H9 (cell line): ENCODE measurements at regions not wholly inside any gene's neighbourhood (a gene's known extent, or its start where the extent isn't known, plus 50 kb on each side); places are given as distances from the start of the nearest gene placed in this dataset.
A peak's percentile ranks its signal among the peaks of the same experiment; 100 is the strongest.

Experiments used
- DNase-seq: peaks from one replicate; pipeline ENCODE4 v3.0.0-alpha.2; 2017
- H2AFZ ChIP-seq: one replicate; pipeline ENCODE4 v1.6.1; 2013; ENCODE audit warnings: mild to moderate bottlenecking, low read length, control low read depth, moderate library complexity
- H2AK5ac ChIP-seq: 2 replicates; pipeline ENCODE4 v1.6.1; 2013; ENCODE audit warnings: low read length, control low read depth, mixed read lengths; ENCODE audit not compliant: insufficient read length
- H2BK120ac ChIP-seq: one replicate; pipeline ENCODE4 v1.6.1; 2013; ENCODE audit warnings: low read depth, mild to moderate bottlenecking, low read length, control low read depth, inconsistent platforms; ENCODE audit not compliant: poor library complexity, severe bottlenecking
- H2BK12ac ChIP-seq: 2 replicates; pipeline ENCODE4 v1.6.1; 2013; ENCODE audit warnings: low read length, control low read depth, mixed read lengths, low read depth; ENCODE audit not compliant: insufficient read length
- H2BK15ac ChIP-seq: 2 replicates; pipeline ENCODE4 v1.6.1; 2013; ENCODE audit warnings: low read depth, low read length, control low read depth
- H2BK20ac ChIP-seq: one replicate; pipeline ENCODE4 v1.6.1; 2013; ENCODE audit warnings: low read depth, mild to moderate bottlenecking, low read length, control low read depth, inconsistent platforms; ENCODE audit not compliant: poor library complexity, severe bottlenecking
- H2BK5ac ChIP-seq: 2 replicates; pipeline ENCODE4 v1.6.1; 2013; ENCODE audit warnings: low read length, control low read depth, mixed read lengths; ENCODE audit not compliant: insufficient read length
- H3K14ac ChIP-seq: 2 replicates; pipeline ENCODE4 v1.6.1; 2013; ENCODE audit warnings: low read length, control low read depth; ENCODE audit not compliant: insufficient read depth
- H3K18ac ChIP-seq: 2 replicates; pipeline ENCODE4 v1.6.1; 2013; ENCODE audit warnings: low read depth, mild to moderate bottlenecking, mixed read lengths, low read length, control low read depth; ENCODE audit not compliant: insufficient read length
- H3K23ac ChIP-seq: 2 replicates; pipeline ENCODE4 v1.6.1; 2013; ENCODE audit warnings: low read length, control low read depth, mixed read lengths, low read depth; ENCODE audit not compliant: insufficient read length
- H3K23me2 ChIP-seq: 2 replicates; pipeline ENCODE4 v1.6.1; 2013; ENCODE audit warnings: low read depth, mild to moderate bottlenecking, mixed read lengths, low read length, control low read depth; ENCODE audit not compliant: insufficient read length, poor library complexity, severe bottlenecking
- H3K27ac ChIP-seq: 2 replicates; pipeline ENCODE4 v1.5.1; 2013; ENCODE audit warnings: low read length, control low read depth, mixed read lengths, low read depth; ENCODE audit not compliant: insufficient read length
- H3K27me3 ChIP-seq: 2 replicates; pipeline ENCODE4 v1.6.1; 2013; ENCODE audit warnings: low read length, control low read depth, inconsistent platforms; ENCODE audit not compliant: insufficient read depth
- H3K4ac ChIP-seq: 2 replicates; pipeline ENCODE4 v1.6.1; 2013; ENCODE audit warnings: low read depth, mild to moderate bottlenecking, control low read depth, inconsistent platforms, low read length, moderate library complexity
- H3K4me1 ChIP-seq: 2 replicates; pipeline ENCODE4 v1.6.1; 2013; ENCODE audit warnings: low read length, control low read depth, inconsistent platforms; ENCODE audit not compliant: insufficient read depth
- H3K4me2 ChIP-seq: 2 replicates; pipeline ENCODE4 v1.6.1; 2013; ENCODE audit warnings: low read length, control low read depth, mixed read lengths; ENCODE audit not compliant: insufficient read length, insufficient read depth
- H3K56ac ChIP-seq: 2 replicates; pipeline ENCODE4 v1.6.1; 2013; ENCODE audit warnings: low read depth, mild to moderate bottlenecking, mixed read lengths, low read length, control low read depth; ENCODE audit not compliant: insufficient read length
- H3K79me1 ChIP-seq: 2 replicates; pipeline ENCODE4 v1.6.1; 2013; ENCODE audit warnings: low read depth, mild to moderate bottlenecking, moderate library complexity, low read length, control low read depth, inconsistent platforms; ENCODE audit not compliant: insufficient read depth, poor library complexity, severe bottlenecking
- H3K79me2 ChIP-seq: 2 replicates; pipeline ENCODE4 v1.6.1; 2013; ENCODE audit warnings: low read length, control low read depth, inconsistent platforms; ENCODE audit not compliant: insufficient read depth
- H3K9ac ChIP-seq: 2 replicates; pipeline ENCODE4 v1.6.1; 2013; ENCODE audit warnings: low read length, control low read depth, mixed read lengths; ENCODE audit not compliant: insufficient read length; ENCODE audit errors: extremely low read depth
- H3K9me3 ChIP-seq: one replicate; pipeline ENCODE4 v1.6.1; 2013; ENCODE audit warnings: low read depth, low read length, inconsistent platforms; ENCODE audit not compliant: control insufficient read depth
- H3T11ph ChIP-seq: one replicate; pipeline ENCODE4 v1.6.1; 2013; ENCODE audit warnings: mild to moderate bottlenecking, low read length, control low read depth, inconsistent platforms
- H4K20me1 ChIP-seq: one replicate; pipeline ENCODE4 v1.6.1; 2013; ENCODE audit not compliant: control insufficient read depth, insufficient read length, insufficient read depth
- H4K5ac ChIP-seq: 2 replicates; pipeline ENCODE4 v1.6.1; 2013; ENCODE audit warnings: low read depth, mild to moderate bottlenecking, mixed read lengths, low read length, control low read depth; ENCODE audit not compliant: insufficient read length
- H4K8ac ChIP-seq: replicated peaks from 2 replicates; pipeline ENCODE4 v1.6.1; 2013; ENCODE audit warnings: low read length, control low read depth, mixed read lengths, low read depth; ENCODE audit not compliant: insufficient read length
- H4K91ac ChIP-seq: 2 replicates; pipeline ENCODE4 v1.6.1; 2013; ENCODE audit warnings: low read depth, mild to moderate bottlenecking, moderate library complexity, mixed read lengths, low read length, control low read depth; ENCODE audit not compliant: insufficient read length
- H3K27ac Mint-ChIP-seq, 3 experiments: 2 replicates in 2 of 3; 3 replicates in 1 of 3; pipeline ENCODE4 v1.8.0; 2020 to 2021; ENCODE audit warnings: mixed read lengths in 3 of 3, mild to moderate bottlenecking in 1 of 3, moderate library complexity in 1 of 3
- H3K27me3 Mint-ChIP-seq: 2 replicates; pipeline ENCODE4 v1.8.0; 2021; ENCODE audit warnings: low read depth, mild to moderate bottlenecking, moderate library complexity, mixed read lengths
- H3K36me3 Mint-ChIP-seq, 3 experiments: 2 replicates in 2 of 3; 3 replicates in 1 of 3; pipeline ENCODE4 v1.8.0; 2020 to 2021; ENCODE audit warnings: low read depth in 3 of 3, mixed read lengths in 3 of 3; ENCODE audit not compliant: insufficient read depth in 1 of 3
- H3K4me1 Mint-ChIP-seq, 2 experiments: 2 replicates each; pipeline ENCODE4 v1.8.0; 2020; ENCODE audit warnings: mixed read lengths in 2 of 2
- H3K4me3 Mint-ChIP-seq, 2 experiments: 2 replicates in 1 of 2; 3 replicates in 1 of 2; pipeline ENCODE4 v1.8.0; 2020 to 2021; ENCODE audit warnings: mild to moderate bottlenecking in 2 of 2, mixed read lengths in 2 of 2, moderate library complexity in 1 of 2
- H3K9me3 Mint-ChIP-seq, 2 experiments: 2 replicates in 1 of 2; 3 replicates in 1 of 2; pipeline ENCODE4 v1.8.0; 2020; ENCODE audit warnings: mild to moderate bottlenecking in 2 of 2, mixed read lengths in 2 of 2, moderate library complexity in 1 of 2
- CTCF ChIP-seq: fragments of 200-600 bp; sonication (generic); conservative IDR thresholded peaks from 3 replicates; pipeline ENCODE4 v1.8.0; 2021; ENCODE audit warnings: antibody characterized with exemption, mild to moderate bottlenecking
- WGBS: extraction: QIAGEN DNeasy Blood & Tissue Kit; methylation state at CpG from one replicate; pipeline ENCODE4 v1.1.7; 2013; ENCODE audit warnings: missing lambda C conversion rate, low lambda C conversion rate, mixed read lengths; ENCODE audit not compliant: insufficient read length; ENCODE audit errors: extremely low coverage; 5-methylcytosine and 5-hydroxymethylcytosine counted together

DNA sequence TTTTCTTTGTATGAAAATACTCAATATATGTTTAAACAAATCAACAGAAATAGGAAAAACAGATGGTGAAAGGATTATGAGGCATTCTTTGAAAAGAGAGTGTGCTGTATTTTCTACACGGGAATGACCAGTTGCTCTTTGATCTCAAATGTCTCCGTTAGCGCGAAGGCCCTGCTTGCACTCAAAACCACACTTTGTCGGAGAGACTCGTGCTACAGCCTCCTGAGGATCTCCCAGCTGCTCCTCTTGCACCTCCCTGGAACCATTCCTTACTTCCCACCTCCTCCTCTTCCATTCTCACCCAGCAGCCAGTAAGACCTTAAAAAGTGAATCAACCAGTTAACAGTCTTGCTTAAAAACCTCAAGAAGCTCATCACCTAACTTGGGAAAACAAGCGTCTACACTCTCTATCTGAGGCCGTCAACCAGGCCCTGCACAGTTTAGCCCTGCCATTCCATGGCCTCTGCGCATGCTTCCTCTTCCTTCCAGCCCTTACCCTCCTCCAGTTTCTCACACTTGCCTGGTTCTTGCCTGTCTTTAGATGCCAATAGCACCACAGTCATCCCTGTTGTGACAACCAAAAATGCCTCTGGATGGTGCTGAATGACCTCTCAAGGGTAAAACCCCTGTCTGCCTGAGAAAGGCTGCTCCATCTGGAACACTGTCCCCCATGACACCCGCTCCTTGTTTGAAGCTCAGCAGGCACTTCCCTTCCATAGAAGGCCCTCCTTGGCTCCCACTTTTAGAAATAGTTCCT is 594.7 kb upstream of the WWC1 start:
- Histone ChIP-seq H3K4me1 (peaks cover 2% of the 10 kb centered on the region; the same call in 1 of the 2 replicates), H3K18ac (no peak overlapping the region), H3K23me2 (no peaks in the 10 kb centered on the region), H3K79me2 (no peaks in the 10 kb centered on the region), H3K27me3 (no peaks in the 10 kb centered on the region), H3K23ac (no peak overlapping the region), H2AFZ (no peak overlapping the region), H3K79me1 (no peaks in the 10 kb centered on the region), H4K20me1 (no peaks in the 10 kb centered on the region), H3K9ac (no peak overlapping the region), H3K4ac (no peak overlapping the region), H3K56ac (no peak overlapping the region), H3K4me2 (no peak overlapping the region), H4K8ac (no peak overlapping the region), H2AK5ac (peak overlapping the region; percentile 39), H3K9me3 (no peaks in the 10 kb centered on the region), H4K91ac (no peak overlapping the region), H2BK20ac (no peak overlapping the region), H3K14ac (no peak overlapping the region), H4K5ac (no peak overlapping the region), H2BK12ac (no peak overlapping the region), H2BK5ac (no peak overlapping the region), H3K27ac (no peak overlapping the region), H2BK15ac (0 out of 2 replicates have a peak overlapping the region, but pooled peaks have one; percentile 45), H3T11ph (no peak overlapping the region), H2BK120ac (no peak overlapping the region)
- 0 out of 3 replicates have a peak, but pooled peaks have one; percentile 15 for TF ChIP-seq CTCF
- no peak for DNase-seq
- H3K4me3 Mint-ChIP-seq: no peak overlapping the region
- H3K9me3 Mint-ChIP-seq: peaks cover 0 to 4% of the 10 kb centered on the region in 2 experiments; a peak in 1 of 5 replicates
- peaks cover 33 to 40% of the 10 kb centered on the region in 2 experiments for H3K4me1 Mint-ChIP-seq
- no peaks in the 10 kb centered on the region for H3K36me3 Mint-ChIP-seq
- no peaks in the 10 kb centered on the region; the same call in none of the 2 replicates for H3K27me3 Mint-ChIP-seq
- WGBS: no CpG with 5 or more reads among the region's 10 CpGs
- H3K27ac Mint-ChIP-seq: peak overlapping the region in 2 of 3 experiments; percentile 1 to 8; a peak in 4 of 7 replicates
